MCF 10A (cell line): ENCODE measurements at regions not wholly inside any gene's neighbourhood (a gene's known extent, or its start where the extent isn't known, plus 50 kb on each side); places are given as distances from the start of the nearest gene placed in this dataset.
A peak's percentile ranks its signal among the peaks of the same experiment; 100 is the strongest.

Source experiments
- BruUV-seq: library from RNA; stranded (reverse); fragments of 400-500 nt; replicated peaks from 2 replicates; lab custom pipeline; 2021; lab: Mats Ljungman, UMichigan
- CTCF ChIA-PET: fragments of 300-600 bp; sonication (Branson Sonifier 250); formaldehyde crosslinking; extraction: SDS; loops from one replicate; lab custom pipeline; 2021; ENCODE audit warnings: antibody characterized with exemption, inconsistent platforms; lab: Yijun Ruan, JAX
- POLR2A ChIA-PET: fragments of 300-600, 350-650 bp; sonication (Branson Sonifier 250); formaldehyde crosslinking; extraction: SDS; loops from one replicate; lab custom pipeline; 2020; ENCODE audit warnings: antibody characterized with exemption, inconsistent platforms; lab: Yijun Ruan, JAX
- DNase-seq: peaks from one replicate; pipeline ENCODE4 v3.0.0-alpha.2; 2018; ENCODE audit not compliant: unreplicated experiment
- H3K27ac Mint-ChIP-seq: one replicate; pipeline ENCODE4 v1.8.0; 2022; ENCODE audit warnings: mild to moderate bottlenecking, low read depth, mixed read lengths; ENCODE audit not compliant: unreplicated experiment
- H3K27me3 Mint-ChIP-seq: one replicate; pipeline ENCODE4 v1.8.0; 2022; ENCODE audit warnings: mixed read lengths; ENCODE audit not compliant: insufficient read depth, unreplicated experiment
- H3K36me3 Mint-ChIP-seq: one replicate; pipeline ENCODE4 v1.8.0; 2022; ENCODE audit warnings: mild to moderate bottlenecking, moderate library complexity, mixed read lengths; ENCODE audit not compliant: insufficient read depth, unreplicated experiment
- H3K4me1 Mint-ChIP-seq: one replicate; pipeline ENCODE4 v1.8.0; 2022; ENCODE audit warnings: mixed read lengths; ENCODE audit not compliant: insufficient read depth, unreplicated experiment
- H3K4me3 Mint-ChIP-seq: one replicate; pipeline ENCODE4 v1.8.0; 2022; ENCODE audit warnings: mild to moderate bottlenecking, moderate library complexity, mixed read lengths; ENCODE audit not compliant: unreplicated experiment
- H3K9me3 Mint-ChIP-seq: one replicate; pipeline ENCODE4 v1.8.0; 2022; ENCODE audit warnings: mixed read lengths; ENCODE audit not compliant: unreplicated experiment
- CTCF ChIP-seq: fragments of 200-600 bp; IDR thresholded peaks from one replicate; pipeline ENCODE4 v1.8.0; 2022; ENCODE audit warnings: antibody characterized with exemption, mild to moderate bottlenecking; ENCODE audit not compliant: unreplicated experiment
- intact Hi-C: fragments of 100-400 bp; cut with micrococcal nuclease; formaldehyde crosslinking; loops from 2 replicates; pipeline ENCODE4 v1.14.1; 2022

GRCh38 chr21:26405735-26406361 is 167.2 kb downstream of the CYYR1 start:
- POLR2A ChIA-PET, result interaction anchor here (0.6 to 1.9 kb wide), 11 partner anchors 10 to 497 kb away, joined by 3 to 16 read pairs (median 4); no protein-coding TSS in a partner anchor
- peaks cover 14% of the 10 kb centered on the region for H3K4me1 Mint-ChIP-seq
- DNase-seq, result peak; percentile 85
- TF ChIP-seq CTCF, result no peak
- CTCF ChIA-PET, result interaction anchor here (0.6 to 1.1 kb wide), 3 partner anchors 8 to 311 kb away, joined by 3 read pairs; no protein-coding TSS in a partner anchor
- H3K9me3 Mint-ChIP-seq, result no peaks in the 10 kb centered on the region
- H3K36me3 Mint-ChIP-seq, result no peaks in the 10 kb centered on the region
- H3K27me3 Mint-ChIP-seq, result no peaks in the 10 kb centered on the region
- no TSS peak for BruUV-seq
- H3K27ac Mint-ChIP-seq, result peak overlapping the region; percentile 9
- peak overlapping the region; percentile 67 for H3K4me3 Mint-ChIP-seq
- intact Hi-C loops, result loop anchor here (10.0 kb wide), 1 partner anchor 231 kb away; the partner anchor contains the start of gene APP

GRCh38 chr21:26405071-26405470 is 168.0 kb downstream of the CYYR1 start:
- CTCF ChIA-PET, result no interaction called here
- no TSS peak for BruUV-seq
- Mint-ChIP-seq H3K27me3 (no peaks in the 10 kb centered on the region), H3K4me3 (no peak overlapping the region), H3K36me3 (peaks cover under 1% of the 10 kb centered on the region), H3K9me3 (no peaks in the 10 kb centered on the region), H3K27ac (no peak overlapping the region), H3K4me1 (peaks cover 14% of the 10 kb centered on the region)
- intact Hi-C loops, result loop anchor here (10.0 kb wide), 1 partner anchor 230 kb away; the partner anchor contains the start of gene APP
- TF ChIP-seq CTCF, result no peak
- no peak for DNase-seq
- POLR2A ChIA-PET, result interaction anchor here (1.0 to 2.0 kb wide), 8 partner anchors 9 to 236 kb away, joined by 3 to 16 read pairs (median 4); no protein-coding TSS in a partner anchor

GRCh38 chr21:26404288-26404687 is 168.8 kb downstream of the CYYR1 start:
- CTCF ChIA-PET, result no interaction called here
- no peak for TF ChIP-seq CTCF
- H3K4me1 Mint-ChIP-seq, result peaks cover 14% of the 10 kb centered on the region

GRCh38 chr21:26403321-26403720 is 169.8 kb downstream of the CYYR1 start:
- DNase-seq, result no peak
- Mint-ChIP-seq H3K4me1 (peaks cover 14% of the 10 kb centered on the region), H3K27ac (no peak overlapping the region), H3K4me3 (no peak overlapping the region), H3K27me3 (no peaks in the 10 kb centered on the region), H3K9me3 (no peaks in the 10 kb centered on the region), H3K36me3 (peaks cover 6% of the 10 kb centered on the region)
- CTCF ChIA-PET, result interaction anchor here (0.6 kb wide), 1 partner anchor 241 kb away, joined by 4 read pairs; no protein-coding TSS in a partner anchor
- no TSS peak for BruUV-seq
- no peak for TF ChIP-seq CTCF
- POLR2A ChIA-PET, result interaction anchor here (2.0 kb wide), 1 partner anchor 13 kb away, joined by 16 read pairs; no protein-coding TSS in a partner anchor
- intact Hi-C loops, result loop anchor here (10.0 kb wide), 1 partner anchor 229 kb away; the partner anchor contains the start of gene APP

More at GRCh38 chr21:26404288-26404687, 168.8 kb downstream of the CYYR1 start:
- H3K36me3 Mint-ChIP-seq, result peaks cover 6% of the 10 kb centered on the region
- H3K27me3 Mint-ChIP-seq, result no peaks in the 10 kb centered on the region
- no peaks in the 10 kb centered on the region for H3K9me3 Mint-ChIP-seq
- no peak overlapping the region for H3K27ac Mint-ChIP-seq
- no TSS peak for BruUV-seq
- DNase-seq, result no peak
- intact Hi-C loops, result loop anchor here (10.0 kb wide), 1 partner anchor 229 kb away; the partner anchor contains the start of gene APP
- POLR2A ChIA-PET, result interaction anchor here (1.3 to 2.0 kb wide), 3 partner anchors 9 to 98 kb away, joined by 3 to 16 read pairs (median 3); no protein-coding TSS in a partner anchor
- H3K4me3 Mint-ChIP-seq, result no peak overlapping the region
